Tibial artery (tissue), 4 donors: ENCODE measurements at regions not wholly inside any gene's neighbourhood (a gene's known extent, or its start where the extent isn't known, plus 50 kb on each side); places are given as distances from the start of the nearest gene placed in this dataset.
"Not testable (repeated sequence)": the region's sequence is repeated elsewhere in the genome, so short reads cannot be mapped to it uniquely, and the experiment has no call there.

Experiments
- DNase-seq, 2 donors: peaks; one replicate each; pipeline ENCODE4 v3.0.0-alpha.2; 2019
- H3K27ac ChIP-seq, 2 donors: fragments of 200-600 bp; sonication (generic) in 1 of 2; 1 replicate in 1 of 2; 2 replicates in 1 of 2; pipeline ENCODE4 v1.5.1; 2018 to 2019; ENCODE audit warnings: mild to moderate bottlenecking in 1 of 2
- H3K27me3 ChIP-seq, 2 donors: fragments of 200-600 bp; sonication (generic) in 1 of 2; one replicate each; pipeline versions ENCODE4 v1.5.1 to v1.6.0; 2016 to 2019
- H3K36me3 ChIP-seq, 3 donors: fragments of 200-600 bp; sonication (generic) in 2 of 3; one replicate each; pipeline ENCODE4 v1.5.1; 2016 to 2019; ENCODE audit warnings: mild to moderate bottlenecking in 2 of 3
- H3K4me1 ChIP-seq, 4 donors: fragments of 200-600 bp; sonication (generic) in 2 of 4; 1 replicate in 3 of 4; 2 replicates in 1 of 4; pipeline ENCODE4 v1.5.1; 2016 to 2019
- H3K4me3 ChIP-seq, 2 donors: fragments of 200-600 bp; sonication (generic) in 1 of 2; 1 replicate in 1 of 2; 2 replicates in 1 of 2; pipeline ENCODE4 v1.5.1; 2018 to 2019; ENCODE audit warnings: mild to moderate bottlenecking in 2 of 2
- H3K9me3 ChIP-seq, 3 donors: fragments of 200-600 bp; sonication (generic) in 1 of 3; one replicate each; pipeline ENCODE4 v1.5.1; 2016 to 2019
- intact Hi-C: fragments of 100-400 bp; cut with DNase I; formaldehyde crosslinking; loops from one replicate; pipeline ENCODE4 v1.15.0; 2023; ENCODE audit warnings: low total_unique reads
- TF ChIP-seq, protein P1 (sequence below), 2 experiments: fragments of 200-600 bp in 1 of 2; fragments of 450-650 bp in 1 of 2; IDR thresholded peaks; one replicate each; pipeline ENCODE4 v1.5.1; 2017 to 2019; ENCODE audit warnings: antibody characterized with exemption in 2 of 2, mild to moderate bottlenecking in 1 of 2, moderate library complexity in 1 of 2

DNA sequence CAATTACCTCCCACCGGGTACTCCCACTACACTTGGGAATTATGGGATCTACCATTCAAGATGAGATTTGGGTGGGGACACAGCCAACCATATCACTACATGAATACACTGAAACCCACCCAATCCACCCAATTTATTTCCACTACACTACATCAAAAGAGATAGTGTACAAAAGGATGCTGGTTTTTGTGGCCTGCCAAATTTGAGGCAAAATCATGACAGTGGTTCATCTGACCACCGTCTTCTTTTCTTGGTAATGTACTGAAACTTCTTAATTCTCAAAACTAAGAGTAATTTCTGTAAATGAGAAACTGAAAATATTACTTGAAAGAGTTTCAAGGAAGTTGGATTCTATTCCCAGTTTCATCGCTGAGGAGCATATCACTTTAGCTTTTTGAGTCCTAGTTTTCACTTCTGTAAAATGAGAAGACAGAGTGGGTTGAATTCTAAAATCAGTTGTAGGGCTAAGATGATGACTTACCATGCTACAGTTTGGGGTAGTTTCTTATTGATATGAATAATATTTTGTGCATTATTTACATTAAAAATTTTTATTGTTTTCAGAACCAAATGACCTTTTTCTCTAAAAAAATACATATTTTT lies 360.4 kb upstream of the CNTN6 start:
- H3K27me3 ChIP-seq = no peaks in the 10 kb centered on the region
- intact Hi-C loops = no loop called here

DNA sequence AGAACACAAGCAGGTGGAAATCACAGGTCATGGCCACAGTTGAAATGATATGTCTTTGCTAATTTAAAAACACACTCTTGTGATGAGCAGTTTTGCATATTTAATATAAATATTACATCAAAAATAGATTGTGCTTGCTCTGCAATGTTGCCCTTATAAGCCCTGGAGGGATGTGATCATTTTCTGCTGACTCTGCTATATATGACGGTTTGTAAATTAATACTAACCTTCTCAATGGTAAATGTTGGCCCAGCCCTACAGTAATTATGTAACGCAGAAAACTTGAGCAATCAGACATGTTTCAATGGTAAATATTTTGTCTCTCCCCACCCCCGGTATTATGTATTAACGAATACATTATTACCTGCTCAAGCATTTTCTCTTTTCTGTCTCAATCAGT lies 359.5 kb upstream of the CNTN6 start:
- TF ChIP-seq, protein P1, sequence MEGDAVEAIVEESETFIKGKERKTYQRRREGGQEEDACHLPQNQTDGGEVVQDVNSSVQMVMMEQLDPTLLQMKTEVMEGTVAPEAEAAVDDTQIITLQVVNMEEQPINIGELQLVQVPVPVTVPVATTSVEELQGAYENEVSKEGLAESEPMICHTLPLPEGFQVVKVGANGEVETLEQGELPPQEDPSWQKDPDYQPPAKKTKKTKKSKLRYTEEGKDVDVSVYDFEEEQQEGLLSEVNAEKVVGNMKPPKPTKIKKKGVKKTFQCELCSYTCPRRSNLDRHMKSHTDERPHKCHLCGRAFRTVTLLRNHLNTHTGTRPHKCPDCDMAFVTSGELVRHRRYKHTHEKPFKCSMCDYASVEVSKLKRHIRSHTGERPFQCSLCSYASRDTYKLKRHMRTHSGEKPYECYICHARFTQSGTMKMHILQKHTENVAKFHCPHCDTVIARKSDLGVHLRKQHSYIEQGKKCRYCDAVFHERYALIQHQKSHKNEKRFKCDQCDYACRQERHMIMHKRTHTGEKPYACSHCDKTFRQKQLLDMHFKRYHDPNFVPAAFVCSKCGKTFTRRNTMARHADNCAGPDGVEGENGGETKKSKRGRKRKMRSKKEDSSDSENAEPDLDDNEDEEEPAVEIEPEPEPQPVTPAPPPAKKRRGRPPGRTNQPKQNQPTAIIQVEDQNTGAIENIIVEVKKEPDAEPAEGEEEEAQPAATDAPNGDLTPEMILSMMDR (IDR thresholded peaks at IDR 0.05) = no peak
- H3K4me3 ChIP-seq = no peak overlapping the region
- H3K27ac ChIP-seq = no peak overlapping the region
- H3K36me3 ChIP-seq = no peaks in the 10 kb centered on the region
- H3K4me1 ChIP-seq = no peaks in the 10 kb centered on the region
- H3K9me3 ChIP-seq = no peaks in the 10 kb centered on the region
- intact Hi-C loops = no loop called here
- H3K27me3 ChIP-seq = no peaks in the 10 kb centered on the region
- DNase-seq = no peak

More for the DNA sequence above, 360.4 kb upstream of the CNTN6 start:
- Histone ChIP-seq H3K27ac (no peak overlapping the region), H3K9me3 (no peaks in the 10 kb centered on the region), H3K4me1 (no peaks in the 10 kb centered on the region), H3K4me3 (no peak overlapping the region), H3K36me3 (no peaks in the 10 kb centered on the region)
- DNase-seq = no peak
- TF ChIP-seq, protein P1 (IDR thresholded peaks at IDR 0.05) = no peak

DNA sequence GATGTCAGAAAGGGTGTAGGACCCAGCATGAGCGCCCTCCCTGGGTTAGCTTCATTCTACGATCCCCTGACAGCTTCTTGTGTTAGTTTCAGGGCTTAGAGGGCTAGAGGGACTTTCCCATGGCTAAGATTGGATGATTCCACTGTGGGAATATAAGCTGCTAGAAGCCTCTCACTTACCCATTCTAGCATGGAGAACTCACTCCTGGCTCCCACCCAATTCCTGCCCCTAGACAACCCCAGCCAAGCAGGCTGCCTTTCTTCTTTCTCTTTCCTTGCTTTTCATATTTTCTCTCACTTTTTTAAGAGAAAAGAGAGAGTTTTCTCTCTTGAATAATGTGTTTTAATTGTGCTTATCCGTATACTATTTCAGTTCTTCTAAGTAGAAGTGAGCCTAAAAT lies 335.1 kb upstream of the CNTN6 start:
- Histone ChIP-seq H3K4me3 (no peak overlapping the region), H3K36me3 (no peaks in the 10 kb centered on the region), H3K27ac (no peak overlapping the region), H3K9me3 (peaks cover 0 to 5% (median 0%) of the 10 kb centered on the region in 3 donors), H3K27me3 (no peaks in the 10 kb centered on the region), H3K4me1 (no peaks in the 10 kb centered on the region)
- intact Hi-C loops = no loop called here
- TF ChIP-seq, protein P1 (IDR thresholded peaks at IDR 0.05) = no peak
- DNase-seq = no peak

DNA sequence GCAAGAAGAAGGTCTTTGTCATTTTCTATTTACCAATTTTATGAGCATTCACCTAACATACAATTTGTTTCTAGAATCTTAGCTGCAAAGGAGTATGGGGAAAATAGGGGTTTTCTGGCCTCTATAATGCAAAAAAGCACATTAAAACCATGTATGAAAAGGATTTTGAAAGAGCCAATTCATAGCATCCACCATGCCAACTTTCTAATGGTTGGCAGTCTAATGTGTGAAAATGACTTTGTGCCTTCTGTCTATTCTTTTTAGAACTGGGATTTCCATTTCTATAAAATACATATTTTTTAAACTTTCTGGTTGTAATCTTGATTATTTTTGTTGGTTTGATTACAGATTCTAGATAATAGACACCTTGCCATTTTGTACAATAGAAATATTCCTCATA lies 333.7 kb upstream of the CNTN6 start:
- Histone ChIP-seq H3K36me3 (no peaks in the 10 kb centered on the region), H3K27ac (no peak overlapping the region), H3K4me3 (no peak overlapping the region), H3K9me3 (peaks cover 0 to under 1% (median 0%) of the 10 kb centered on the region in 3 donors), H3K27me3 (no peaks in the 10 kb centered on the region), H3K4me1 (no peaks in the 10 kb centered on the region)
- intact Hi-C loops = no loop called here
- TF ChIP-seq, protein P1 (IDR thresholded peaks at IDR 0.05) = no peak
- no peak for DNase-seq

DNA sequence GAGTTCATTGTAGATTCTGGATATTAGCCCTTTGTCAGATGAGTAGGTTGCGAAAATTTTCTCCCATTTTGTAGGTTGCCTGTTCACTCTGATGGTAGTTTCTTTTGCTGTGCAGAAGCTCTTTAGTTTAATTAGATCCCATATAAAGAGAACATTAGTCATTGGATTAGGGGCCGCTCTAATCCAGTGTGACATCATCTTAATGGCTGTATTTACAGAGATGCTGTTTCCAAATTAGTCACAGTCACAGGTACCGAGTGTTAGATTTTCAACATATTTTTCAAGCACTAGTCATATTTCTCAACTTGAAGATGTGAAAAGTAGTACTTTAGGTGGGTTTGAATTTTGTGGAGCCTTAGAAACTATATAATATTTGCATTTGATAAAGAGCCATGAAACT lies 319.4 kb upstream of the CNTN6 start:
- H3K9me3 ChIP-seq, H3K4me3 ChIP-seq, H3K27me3 ChIP-seq, intact Hi-C loops, DNase-seq, H3K36me3 ChIP-seq, H3K4me1 ChIP-seq, H3K27ac ChIP-seq: not testable (repeated sequence)

DNA sequence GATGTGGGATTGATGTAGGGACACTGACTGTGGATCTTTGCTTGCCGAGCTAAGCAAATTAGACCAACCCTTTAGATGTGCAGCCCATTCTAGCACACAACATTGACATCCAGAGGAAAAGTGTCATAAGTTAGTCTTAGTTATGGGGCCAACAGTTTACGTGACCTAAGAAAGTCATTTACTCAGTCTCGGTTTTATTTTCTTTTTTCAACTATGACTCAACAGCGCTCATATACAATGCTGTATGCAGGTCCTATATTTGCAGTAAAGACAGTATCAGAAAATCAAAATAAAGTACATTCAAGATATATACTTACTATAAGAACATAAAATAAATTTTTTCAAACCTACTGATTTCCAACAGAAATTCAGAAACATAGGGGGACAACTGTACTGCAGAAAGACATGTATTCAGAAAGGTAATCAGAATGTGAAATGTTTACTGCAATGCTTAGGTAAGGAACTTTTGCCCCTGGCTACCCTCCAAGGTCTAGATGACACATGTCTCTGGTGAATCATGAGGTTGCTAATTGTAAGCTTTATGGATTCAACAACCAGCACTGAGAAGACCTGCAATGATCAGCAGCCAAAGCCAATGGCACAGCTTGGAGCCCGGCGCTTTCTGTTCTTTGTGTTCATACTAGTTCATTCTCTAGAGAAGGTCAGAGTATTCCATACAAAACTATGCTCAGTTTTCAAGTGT lies 317.5 kb upstream of the CNTN6 start:
- no peak for DNase-seq
- Histone ChIP-seq H3K36me3 (no peaks in the 10 kb centered on the region), H3K9me3 (no peaks in the 10 kb centered on the region), H3K27me3 (no peaks in the 10 kb centered on the region), H3K27ac (no peak overlapping the region), H3K4me1 (no peaks in the 10 kb centered on the region), H3K4me3 (no peak overlapping the region)
- TF ChIP-seq, protein P1 (IDR thresholded peaks at IDR 0.05) = no peak
- intact Hi-C loops = no loop called here
